B cell (primary cell): ENCODE measurements at regions not wholly inside any gene's neighbourhood (a gene's known extent, or its start where the extent isn't known, plus 50 kb on each side); places are given as distances from the start of the nearest gene placed in this dataset.

ENCODE experiments used
- CTCF ChIP-seq: fragments of 200-600 bp; IDR thresholded peaks from one replicate; pipeline ENCODE4 v1.8.0; 2022; ENCODE audit warnings: antibody characterized with exemption, mild to moderate bottlenecking
- EZH2 ChIP-seq: IDR thresholded peaks from 2 replicates; pipeline ENCODE4 v1.6.1; 2012; ENCODE audit warnings: borderline replicate concordance, low read depth, mild to moderate bottlenecking, moderate library complexity, low read length; ENCODE audit not compliant: insufficient read depth, poor library complexity, severe bottlenecking

GRCh38 chrX:22357621-22358020 is 84.9 kb downstream of the CBLL2 start:
- no peak for TF ChIP-seq CTCF
- TF ChIP-seq EZH2, result no peak
